Vagina (tissue), 2 donors: ENCODE measurements at regions not wholly inside any gene's neighbourhood (a gene's known extent, or its start where the extent isn't known, plus 50 kb on each side); places are given as distances from the start of the nearest gene placed in this dataset.

Experiments
- CTCF ChIP-seq, 3 experiments: fragments of 450-650 bp in 2 of 3; fragments of 200-600 bp in 1 of 3; sonication (generic) in 1 of 3; IDR thresholded peaks; one replicate each; pipeline ENCODE4 v1.5.1; 2017 to 2019; ENCODE audit warnings: antibody characterized with exemption in 3 of 3, mild to moderate bottlenecking in 2 of 3, moderate library complexity in 2 of 3
- POLR2A ChIP-seq, 2 donors: fragments of 450-650 bp; IDR thresholded peaks; one replicate each; pipeline ENCODE4 v1.6.1; 2017; ENCODE audit warnings: antibody characterized with exemption in 2 of 2, mild to moderate bottlenecking in 2 of 2, moderate library complexity in 2 of 2
- POLR2AphosphoS5 ChIP-seq, 2 donors: sonication (generic); formaldehyde crosslinking; IDR thresholded peaks; one replicate each; pipeline ENCODE4 v1.9.0; 2017; ENCODE audit warnings: antibody characterized with exemption in 2 of 2, mild to moderate bottlenecking in 2 of 2, low read depth in 1 of 2; ENCODE audit not compliant: insufficient read depth in 1 of 2

DNA sequence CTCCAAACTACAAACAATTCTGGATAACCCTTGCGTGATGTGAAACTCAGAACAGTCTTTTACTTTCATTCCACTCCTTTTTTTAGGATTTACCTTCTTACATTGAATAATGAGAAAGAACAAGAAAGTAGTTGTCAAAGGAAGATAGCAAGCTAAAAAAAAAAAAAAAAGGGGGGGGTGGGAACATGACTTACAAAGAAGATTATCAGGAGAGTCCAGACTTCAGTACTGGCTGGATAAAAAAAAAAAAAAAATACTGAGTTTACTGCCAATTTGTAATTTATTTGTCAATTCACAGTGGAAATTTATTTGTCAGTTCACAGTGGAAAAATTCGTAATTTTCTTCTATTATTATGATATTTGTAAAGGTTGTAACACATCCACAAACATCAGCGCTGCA, 792.4 kb upstream of the SLITRK5 start:
- TF ChIP-seq CTCF (IDR thresholded peaks at IDR 0.05) (no peak), POLR2A (IDR thresholded peaks at IDR 0.05) (no peak), POLR2AphosphoS5 (IDR thresholded peaks at IDR 0.05; ENCODE audit: insufficient read depth in 1 of 2, low read depth in 1 of 2) (no peak)
